ENCODE measurements at regions not wholly inside any gene's neighbourhood (a gene's known extent, or its start where the extent isn't known, plus 50 kb on each side); places are given as distances from the start of the nearest gene placed in this dataset.

DNA sequence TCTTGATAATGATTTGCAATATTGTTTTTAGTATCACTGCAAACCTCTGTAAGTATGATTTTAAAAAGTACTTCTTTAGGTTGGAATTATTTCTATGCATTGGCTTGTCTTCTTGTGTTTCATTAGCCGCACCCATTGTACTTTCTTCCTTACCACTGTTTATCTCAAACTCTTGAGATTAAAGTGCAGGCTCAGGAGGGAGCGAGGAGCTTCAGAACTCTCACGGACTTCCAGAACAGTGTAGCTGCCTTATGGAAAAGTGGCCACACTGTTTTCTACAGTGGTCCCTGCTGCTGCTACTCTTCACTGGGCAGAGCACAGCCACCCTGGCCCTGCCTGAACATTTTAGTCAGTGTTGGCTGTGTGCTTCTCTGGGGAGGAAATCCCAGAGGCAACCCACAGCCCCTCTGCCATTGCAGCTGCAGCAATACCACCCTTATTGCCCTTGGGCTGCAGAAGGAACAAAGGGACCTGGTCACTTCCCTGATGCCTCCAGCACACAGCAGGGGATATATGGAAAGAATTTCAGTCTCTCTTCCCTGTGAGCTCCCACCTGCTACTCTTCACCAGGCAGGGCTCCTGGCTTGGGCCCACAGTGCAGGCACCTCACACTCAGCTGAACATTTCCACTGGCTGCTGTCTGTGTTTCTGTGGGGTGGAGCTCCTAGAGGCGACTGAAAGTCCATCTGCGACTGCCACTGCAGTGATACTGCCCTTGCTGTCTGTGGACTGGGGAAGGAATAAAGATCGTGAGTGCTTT lies 91.7 kb upstream of the MAP3K4 start:
- no peak for DNase-seq

DNA sequence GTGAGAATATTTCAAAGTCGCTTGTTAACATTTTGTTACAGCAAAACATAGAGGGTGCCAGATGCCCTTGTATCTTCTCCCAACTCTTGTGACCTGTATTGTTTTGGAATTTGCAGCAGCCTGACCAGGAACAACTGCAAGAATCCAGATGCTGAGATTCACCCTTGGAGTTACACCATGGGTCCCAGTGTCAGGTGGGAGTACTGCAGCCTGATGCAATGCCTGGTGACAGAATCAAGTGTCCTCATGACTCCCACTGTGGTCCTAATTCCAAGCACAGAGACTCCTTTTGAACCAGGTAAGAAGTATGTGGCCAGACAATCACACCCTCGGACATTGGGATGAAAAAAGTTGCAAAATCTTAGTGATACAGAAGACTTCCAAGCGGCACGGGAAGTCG lies 79.6 kb upstream of the MAP3K4 start:
- DNase-seq, result no peak

DNA sequence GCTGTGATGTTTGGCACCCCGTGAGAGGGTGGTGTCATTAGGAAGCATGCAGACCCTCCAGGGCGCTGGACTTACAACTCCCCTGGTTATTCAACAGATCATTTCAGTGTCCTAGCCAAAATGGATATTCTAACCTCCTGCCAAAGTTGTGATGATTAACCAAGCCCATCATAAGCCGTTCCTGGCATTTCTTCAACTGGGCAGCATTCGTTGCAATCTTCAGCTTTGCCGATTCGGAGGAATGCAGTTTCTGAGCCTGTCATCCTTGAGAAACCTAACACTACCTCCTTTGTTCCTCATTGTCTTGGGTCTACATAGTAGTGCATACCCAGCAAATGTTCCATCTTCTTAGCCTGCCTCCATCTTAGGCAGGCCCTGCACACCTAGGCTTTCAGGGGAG lies 79.2 kb upstream of the MAP3K4 start:
- DNase-seq, result no peak

DNA sequence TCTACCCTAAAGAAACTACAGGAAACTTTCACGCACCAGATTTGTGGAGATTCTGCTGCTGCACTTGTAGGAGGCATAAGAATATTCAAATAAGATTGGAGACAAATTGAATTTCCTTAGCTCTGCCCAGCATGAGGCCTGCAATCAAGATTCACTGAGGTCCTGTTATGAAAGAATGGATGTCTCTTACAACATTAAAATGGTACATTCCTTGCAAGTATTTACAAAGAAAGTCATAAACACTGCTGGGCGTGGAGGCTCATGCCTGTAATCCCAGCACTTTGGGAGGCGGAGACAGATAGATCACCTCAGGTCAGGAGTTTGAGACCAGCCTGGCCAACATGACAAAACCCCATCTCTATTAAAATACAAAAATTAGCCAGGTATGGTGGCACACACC lies 74.0 kb upstream of the MAP3K4 start:
- DNase-seq, result no peak

DNA sequence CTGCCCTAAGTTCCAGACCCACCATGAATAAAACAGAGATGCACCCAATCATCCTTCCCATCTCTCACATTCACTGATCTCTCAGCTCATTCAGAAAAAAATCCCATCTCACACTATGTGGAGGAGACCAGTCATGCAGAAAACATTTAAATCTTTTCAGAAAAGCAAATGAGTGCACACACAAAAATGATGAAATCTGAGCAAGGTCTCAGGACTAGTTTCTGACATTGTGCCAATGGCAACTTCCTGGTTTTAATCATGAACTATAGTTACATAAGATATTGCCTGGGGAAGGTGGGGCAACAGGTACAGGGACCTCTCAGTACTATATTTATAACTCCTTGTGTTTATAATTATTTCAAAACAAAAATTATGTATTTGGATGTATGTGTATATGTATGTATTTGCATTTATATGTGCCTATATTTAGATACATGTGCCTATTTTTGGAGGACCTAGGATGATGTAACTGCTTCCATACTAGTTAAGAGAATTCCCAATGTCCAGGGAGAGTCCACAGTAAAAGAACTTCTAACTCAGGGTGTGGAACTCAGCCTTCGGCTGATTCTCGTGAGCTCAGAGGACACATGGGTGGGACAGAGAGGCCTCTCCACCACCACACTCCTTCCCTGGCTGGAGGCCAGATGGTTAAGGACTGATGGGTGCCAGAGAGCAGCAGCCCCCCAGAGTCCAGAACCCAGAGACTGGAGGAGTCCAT lies 71.7 kb upstream of the MAP3K4 start:
- DNase-seq, result no peak

DNA sequence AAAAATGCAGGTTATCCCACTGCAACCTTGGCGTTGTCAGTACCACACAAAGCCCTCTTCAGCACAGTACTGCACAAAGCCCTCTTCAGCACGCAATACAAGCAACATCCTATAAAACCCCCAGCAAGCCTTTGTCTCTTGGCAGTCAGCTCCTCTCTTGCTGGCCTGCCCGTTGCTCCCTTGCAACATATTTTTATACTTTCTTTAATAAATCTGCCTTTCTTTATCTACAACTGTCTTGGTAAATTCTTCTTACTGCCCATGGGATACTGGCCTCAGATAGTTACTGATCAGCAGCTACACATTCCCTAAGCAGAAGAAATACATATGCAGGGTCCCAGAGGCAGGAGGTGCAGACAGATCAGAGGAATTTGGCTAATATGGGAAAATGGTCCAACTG lies 70.5 kb upstream of the MAP3K4 start:
- no peak for DNase-seq

DNA sequence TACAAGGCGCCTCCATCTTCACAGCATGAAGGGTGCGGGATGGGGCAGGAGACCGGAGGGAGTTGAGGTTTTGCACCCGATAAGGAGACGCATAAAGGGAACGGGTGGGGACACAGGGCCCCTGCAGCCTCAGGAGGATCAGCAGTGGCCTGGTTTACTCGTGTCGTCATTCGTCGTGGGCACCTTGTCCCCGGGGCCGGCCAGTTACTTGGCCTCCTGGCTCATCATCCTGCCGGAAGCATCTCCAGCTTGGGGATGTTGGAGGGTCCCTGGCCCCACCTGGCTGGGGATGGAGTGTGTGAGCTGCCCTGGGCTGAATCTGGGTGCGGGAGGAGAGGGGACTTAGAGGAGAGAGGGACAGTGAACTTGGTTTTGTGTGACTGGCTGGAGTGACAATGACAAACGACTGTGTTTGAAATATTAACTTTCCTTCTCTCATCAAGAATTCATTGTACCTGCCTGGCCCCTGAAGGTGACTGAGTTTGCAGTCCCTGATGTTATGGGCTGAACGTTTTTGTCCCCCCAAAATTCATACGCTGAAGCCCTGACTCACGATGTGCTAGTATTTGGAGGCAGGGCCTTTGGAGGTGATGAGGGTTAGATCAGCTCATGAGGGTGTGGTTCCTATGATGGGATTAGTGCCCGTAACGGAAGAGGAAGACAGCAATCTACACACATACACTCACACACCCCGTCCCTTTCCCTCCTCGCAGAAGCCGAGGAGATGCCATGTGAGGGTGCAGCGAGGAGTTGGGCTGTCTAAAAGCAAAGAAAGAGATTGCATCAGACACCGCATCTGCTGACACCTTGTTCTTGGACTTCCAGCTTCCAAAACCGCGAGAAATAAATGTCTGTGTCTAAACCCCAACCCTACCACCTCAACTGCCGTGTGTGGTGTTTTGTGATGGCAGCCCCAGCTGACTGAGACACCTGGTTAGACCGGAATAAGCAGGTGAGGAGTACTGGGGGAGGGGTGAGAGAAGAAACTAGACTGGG lies 65.0 kb upstream of the MAP3K4 start:
- DNase-seq, result no peak

DNA sequence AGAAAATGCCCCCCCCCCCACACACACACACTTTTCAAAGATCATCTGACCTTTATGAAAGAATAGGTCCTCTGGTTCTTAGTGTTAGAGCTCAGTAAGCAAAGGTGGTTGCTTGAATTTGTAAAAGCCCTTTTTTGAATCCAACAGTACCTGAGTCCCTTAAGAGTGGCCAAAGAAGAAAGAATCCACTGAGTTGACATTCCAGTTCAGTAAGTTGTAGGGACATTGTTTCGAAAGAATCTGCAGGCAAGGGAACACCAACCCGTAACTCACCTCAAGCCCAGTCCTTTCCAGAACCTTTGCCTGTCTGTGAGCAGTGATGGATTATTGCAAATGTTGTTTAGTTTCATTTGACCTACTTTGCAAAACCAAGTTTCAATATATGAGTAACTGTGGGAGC lies 64.2 kb upstream of the MAP3K4 start:
- DNase-seq, result no peak

DNA sequence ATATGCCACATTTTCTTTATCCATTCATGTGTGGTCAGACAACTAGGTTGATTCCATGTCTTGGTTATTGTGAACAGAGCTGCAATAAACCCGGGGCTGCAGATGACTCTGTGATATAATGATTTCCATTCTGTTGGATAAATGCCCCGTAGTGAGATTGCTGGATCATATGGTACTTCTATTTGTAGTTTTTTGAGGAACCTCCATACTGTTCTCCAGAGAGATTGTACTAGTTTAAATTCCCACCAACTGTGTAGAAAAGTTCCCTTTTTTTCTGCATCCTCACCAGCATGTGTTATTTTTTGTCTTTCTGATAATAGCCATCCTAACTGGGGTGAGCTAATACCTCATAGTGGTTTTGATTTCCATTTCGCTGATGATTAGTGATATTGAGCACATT lies 62.2 kb upstream of the MAP3K4 start:
- no peak for DNase-seq

DNA sequence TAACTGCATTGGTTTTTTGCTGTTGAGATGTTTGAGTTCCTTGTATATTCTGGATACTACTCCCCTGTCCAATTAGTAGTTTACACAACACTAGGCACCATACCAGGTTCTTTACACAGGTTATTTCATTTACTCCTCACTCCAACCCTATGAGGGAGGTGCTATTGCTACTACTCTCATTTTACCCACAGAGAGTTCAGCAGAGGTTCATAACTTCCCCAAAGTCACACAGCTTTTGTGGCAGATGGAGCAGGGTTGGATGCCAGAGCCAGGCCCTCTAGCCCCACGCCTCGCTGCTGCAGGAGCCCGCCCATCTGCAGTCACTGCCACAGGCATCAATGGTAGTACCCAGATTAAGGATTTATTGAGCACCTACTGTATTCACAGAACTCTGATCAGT lies 61.7 kb upstream of the MAP3K4 start:
- no peak for DNase-seq

DNA sequence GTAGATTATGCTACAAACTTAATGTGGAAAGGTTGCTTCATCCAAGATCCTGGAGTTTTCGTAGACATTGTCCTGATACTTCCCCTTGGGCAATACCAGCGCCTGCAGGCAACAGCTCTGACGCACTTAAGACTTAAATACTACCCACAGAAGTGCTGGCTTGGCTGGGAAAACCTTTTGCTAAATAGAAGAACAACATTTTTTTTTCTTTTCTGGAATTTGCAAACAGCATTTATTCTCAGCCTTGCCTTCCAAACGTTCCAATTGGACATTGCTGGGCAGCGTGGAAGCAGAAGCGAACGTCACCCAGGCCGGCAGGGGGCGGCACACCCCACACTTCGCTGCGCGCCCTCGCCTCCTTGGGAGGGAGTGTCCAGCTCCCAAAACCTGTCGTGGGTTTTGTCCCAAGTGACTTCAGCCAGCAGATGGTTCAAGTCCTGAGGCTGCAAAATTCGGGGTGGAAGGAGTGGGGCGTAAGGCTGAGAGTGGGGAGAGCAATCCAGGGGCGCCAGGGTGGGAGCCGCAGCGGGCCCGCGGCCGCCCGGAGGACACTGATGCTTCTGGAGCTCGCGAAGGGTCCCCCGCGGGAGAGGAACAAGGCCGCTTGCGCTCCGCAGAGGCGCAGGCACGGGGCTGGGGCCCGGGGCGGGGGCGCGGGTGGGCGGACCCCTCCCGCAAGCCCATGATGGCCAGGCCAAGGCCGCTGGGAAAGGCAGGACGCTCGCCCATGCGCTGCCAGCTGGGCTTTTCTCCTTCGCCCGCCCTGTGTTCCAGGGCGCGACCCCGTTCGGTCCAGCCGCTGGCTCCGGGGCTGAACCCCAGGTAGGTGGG lies 60.8 kb upstream of the MAP3K4 start:
- no peak for DNase-seq

DNA sequence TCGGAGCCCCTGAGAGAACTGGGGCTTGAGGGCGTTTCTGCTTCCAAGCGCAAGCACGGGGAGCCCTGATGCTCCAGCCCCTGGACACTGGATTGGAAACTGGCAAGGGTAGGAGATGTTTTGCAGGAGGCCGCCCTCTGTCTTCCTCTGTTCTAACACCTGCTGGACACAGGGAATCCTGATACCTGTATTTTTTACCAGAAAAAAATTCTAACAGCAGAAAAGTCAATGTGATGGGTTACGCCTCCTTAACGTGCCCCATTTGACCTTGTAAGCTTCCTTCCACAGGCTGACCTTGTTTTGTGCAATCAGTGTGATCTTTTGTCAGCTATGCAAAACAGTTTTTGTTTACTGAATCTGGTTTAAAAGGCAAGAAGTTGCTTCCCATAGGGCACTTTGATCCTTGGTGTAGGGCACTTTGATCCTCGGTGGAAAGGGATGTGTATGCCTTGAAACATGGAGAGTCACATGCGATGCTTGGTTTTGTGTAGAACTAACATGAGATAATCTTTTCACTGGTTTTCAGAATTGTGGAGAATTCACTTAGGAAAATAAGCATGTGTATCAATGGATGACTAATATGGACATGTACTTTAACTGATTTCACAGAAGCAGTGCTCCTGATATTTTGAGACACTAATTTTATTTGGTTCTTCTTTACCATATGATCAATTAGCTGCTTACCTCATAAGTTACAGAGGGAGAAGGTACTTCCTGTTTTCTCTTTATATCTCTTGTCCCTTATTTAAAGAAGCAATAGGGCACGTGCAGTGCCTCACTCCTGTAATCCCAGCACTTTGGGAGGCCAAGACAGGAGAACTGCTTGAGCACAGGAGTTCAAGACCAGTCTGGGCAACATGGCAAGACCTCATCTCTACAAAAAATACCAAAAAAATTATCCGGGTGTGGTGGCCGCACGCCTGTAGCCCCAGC lies 59.9 kb upstream of the MAP3K4 start:
- no peak for DNase-seq

DNA sequence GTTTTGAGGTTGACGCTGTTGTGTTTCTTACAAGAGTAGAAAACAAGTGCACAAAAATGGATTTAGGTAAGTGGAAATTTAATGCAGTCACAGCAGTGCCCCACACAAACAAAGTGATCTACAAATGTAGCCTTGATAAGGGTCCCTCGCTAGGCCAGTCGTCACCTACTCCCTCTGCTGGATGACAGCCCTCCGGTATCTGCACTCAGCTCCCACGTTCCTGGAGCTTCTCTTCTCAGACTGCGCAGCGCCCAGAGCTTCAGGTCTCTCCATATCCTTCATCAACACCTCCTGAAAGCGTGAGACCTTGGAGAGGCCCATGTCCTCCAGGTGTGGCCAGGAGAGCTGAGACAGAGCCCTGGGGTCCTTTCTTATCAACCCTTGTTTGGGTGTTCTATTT lies 58.3 kb upstream of the MAP3K4 start:
- no peak for DNase-seq

DNA sequence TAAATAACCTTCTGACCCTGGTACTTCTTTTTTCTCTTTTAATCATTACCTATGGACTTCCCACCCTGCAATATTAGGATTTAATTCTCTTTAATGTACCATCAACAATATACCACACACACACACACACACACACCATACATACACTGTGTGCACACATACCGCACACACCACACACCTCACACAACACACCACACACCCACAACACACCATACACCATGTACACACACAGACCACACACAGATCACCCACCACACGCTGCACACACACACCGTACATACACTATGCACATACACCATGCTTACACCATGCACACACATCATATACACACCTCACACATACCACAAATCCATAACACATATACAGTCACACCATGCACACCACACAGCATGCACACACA lies 57.4 kb upstream of the MAP3K4 start:
- no peak for DNase-seq

DNA sequence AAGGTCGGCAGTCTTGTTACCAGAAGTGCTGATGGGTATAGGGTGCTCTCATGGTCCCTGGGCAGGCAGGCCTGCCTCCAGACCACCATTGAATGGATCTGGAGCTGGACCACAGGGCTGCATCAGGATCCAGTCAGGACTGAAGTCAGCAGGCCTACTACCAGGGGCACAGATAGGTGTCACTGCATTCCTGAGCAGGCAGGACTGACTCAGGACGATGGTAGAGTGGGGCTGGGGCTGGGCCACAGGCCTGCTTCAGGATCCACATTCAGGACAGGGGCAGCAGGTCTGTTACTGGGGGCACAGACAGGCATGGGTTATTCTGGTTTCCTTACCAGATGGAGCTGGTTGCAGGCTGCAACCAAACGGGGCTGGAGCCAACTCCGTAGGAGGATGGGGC lies 51.4 kb upstream of the MAP3K4 start:
- DNase-seq, result no peak

All from NCI-H2081 treated with DMSO at 0.1 percent for 48 hours (cell line).